Keratinocyte (primary cell): ENCODE measurements at regions not wholly inside any gene's neighbourhood (a gene's known extent, or its start where the extent isn't known, plus 50 kb on each side); places are given as distances from the start of the nearest gene placed in this dataset.

Experiments used
- DNase-seq: peaks from one replicate; pipeline ENCODE4 v3.0.0-alpha.2; 2011; ENCODE audit warnings: low read depth, missing footprints, low spot score
- FAIRE-seq: peaks from 2 replicates; lab custom pipeline; 2011; peaks lifted over from hg19 to GRCh38; lab: Jason Lieb, UNC
- H2AFZ ChIP-seq: 2 replicates; pipeline ENCODE4 v1.6.0; 2012; ENCODE audit warnings: low read length, control low read depth, inconsistent platforms; ENCODE audit not compliant: control insufficient read depth
- H3K27ac ChIP-seq: 2 replicates; pipeline ENCODE4 v1.5.1; 2011; ENCODE audit warnings: low read length; ENCODE audit not compliant: control insufficient read depth, insufficient read depth
- H3K27me3 ChIP-seq: 3 replicates; pipeline ENCODE4 v1.6.0; 2011; ENCODE audit warnings: low read length; ENCODE audit not compliant: control insufficient read depth, insufficient read depth; ENCODE audit errors: extremely low read depth
- H3K36me3 ChIP-seq, 2 experiments: 2 replicates in 1 of 2; 3 replicates in 1 of 2; pipeline ENCODE4 v1.5.1; 2011; ENCODE audit warnings: low read length in 2 of 2, mild to moderate bottlenecking in 1 of 2; ENCODE audit not compliant: control insufficient read depth in 2 of 2, insufficient read depth in 2 of 2; ENCODE audit errors: extremely low read depth in 1 of 2
- H3K4me1 ChIP-seq: 3 replicates; pipeline ENCODE4 v1.5.1; 2011; ENCODE audit warnings: low read length; ENCODE audit not compliant: control insufficient read depth, insufficient read depth; ENCODE audit errors: extremely low read depth
- H3K4me2 ChIP-seq: 3 replicates; pipeline ENCODE4 v1.6.0; 2011; ENCODE audit warnings: low read depth, low read length; ENCODE audit not compliant: control insufficient read depth, insufficient read depth; ENCODE audit errors: extremely low read depth
- H3K4me3 ChIP-seq, 3 experiments: fragments of 200-600 bp in 1 of 3; sonication (generic) in 1 of 3; 2 replicates in 2 of 3; 3 replicates in 1 of 3; pipeline ENCODE4 v1.5.1; 2011 to 2016; ENCODE audit warnings: low read length in 3 of 3, mild to moderate bottlenecking in 3 of 3, control low read depth in 2 of 3, inconsistent platforms in 1 of 3, low read depth in 1 of 3, mixed read lengths in 1 of 3, mixed run types in 1 of 3, moderate library complexity in 1 of 3; ENCODE audit not compliant: control insufficient read depth in 2 of 3, insufficient read depth in 2 of 3; ENCODE audit errors: extremely low read depth in 1 of 3
- H3K79me2 ChIP-seq: 2 replicates; pipeline ENCODE4 v1.6.0; 2012; ENCODE audit warnings: low read length; ENCODE audit not compliant: control insufficient read depth, insufficient read depth
- H3K9ac ChIP-seq: 3 replicates; pipeline ENCODE4 v1.6.0; 2011; ENCODE audit warnings: low read length; ENCODE audit not compliant: control insufficient read depth, insufficient read depth; ENCODE audit errors: extremely low read depth
- H3K9me1 ChIP-seq: 3 replicates; pipeline ENCODE4 v1.6.0; 2011; ENCODE audit warnings: low read length; ENCODE audit not compliant: control insufficient read depth, insufficient read depth; ENCODE audit errors: extremely low read depth
- H3K9me3 ChIP-seq: 2 replicates; pipeline ENCODE4 v1.5.1; 2012; ENCODE audit warnings: low read depth, low read length; ENCODE audit not compliant: control insufficient read depth
- H4K20me1 ChIP-seq: 3 replicates; pipeline ENCODE4 v1.6.0; 2011; ENCODE audit warnings: low read length; ENCODE audit not compliant: control insufficient read depth, insufficient read depth; ENCODE audit errors: extremely low read depth
- EZH2 ChIP-seq: IDR thresholded peaks from one replicate; pipeline ENCODE4 v1.6.1; 2012; ENCODE audit warnings: inconsistent platforms, mild to moderate bottlenecking, low read length, moderate library complexity
- dilution Hi-C: fragments of 300-500 bp; cut with MboI; formaldehyde crosslinking; loops from one replicate; pipeline ENCODE4 v1.7.0; 2020; ENCODE audit warnings: low sequenced_read_pairs; ENCODE audit not compliant: extremely low pct_ligation_motif_present
- TF ChIP-seq, protein P1 (sequence below), 3 experiments: IDR thresholded peaks in 1 of 3; conservative IDR thresholded peaks in 1 of 3; optimal IDR thresholded peaks in 1 of 3; 2 replicates in 2 of 3; 3 replicates in 1 of 3; pipeline versions ENCODE3 to v1.5.1; 2011; ENCODE audit warnings: low read length in 3 of 3, mild to moderate bottlenecking in 3 of 3, moderate library complexity in 2 of 3, control low read depth in 1 of 3, inconsistent platforms in 1 of 3; ENCODE audit not compliant: insufficient read depth in 2 of 3; ENCODE audit errors: extremely low read depth in 1 of 3

DNA sequence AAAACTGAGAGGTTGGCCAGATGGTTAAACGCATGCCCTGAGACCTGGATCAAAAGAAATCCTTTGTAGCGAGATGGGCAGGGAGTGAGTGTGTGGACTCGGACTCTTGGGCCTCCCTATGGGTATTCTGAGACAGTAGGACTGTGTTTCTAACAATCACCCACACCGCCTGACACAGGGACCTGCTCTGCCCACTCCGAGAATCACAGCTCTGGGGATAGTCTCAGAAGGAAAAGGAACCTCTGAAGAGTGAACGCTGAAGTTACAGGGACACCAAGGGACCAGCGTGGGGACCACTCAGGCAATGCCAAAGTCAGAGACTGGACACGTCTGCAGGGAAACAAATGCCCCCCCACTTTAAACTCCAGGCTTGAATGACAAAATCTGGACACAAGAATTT is 242.1 kb upstream of the TCERG1L start:
- FAIRE-seq, result no peak
- no peak overlapping the region for H3K9ac ChIP-seq
- no peak for TF ChIP-seq EZH2
- TF ChIP-seq, protein P1, sequence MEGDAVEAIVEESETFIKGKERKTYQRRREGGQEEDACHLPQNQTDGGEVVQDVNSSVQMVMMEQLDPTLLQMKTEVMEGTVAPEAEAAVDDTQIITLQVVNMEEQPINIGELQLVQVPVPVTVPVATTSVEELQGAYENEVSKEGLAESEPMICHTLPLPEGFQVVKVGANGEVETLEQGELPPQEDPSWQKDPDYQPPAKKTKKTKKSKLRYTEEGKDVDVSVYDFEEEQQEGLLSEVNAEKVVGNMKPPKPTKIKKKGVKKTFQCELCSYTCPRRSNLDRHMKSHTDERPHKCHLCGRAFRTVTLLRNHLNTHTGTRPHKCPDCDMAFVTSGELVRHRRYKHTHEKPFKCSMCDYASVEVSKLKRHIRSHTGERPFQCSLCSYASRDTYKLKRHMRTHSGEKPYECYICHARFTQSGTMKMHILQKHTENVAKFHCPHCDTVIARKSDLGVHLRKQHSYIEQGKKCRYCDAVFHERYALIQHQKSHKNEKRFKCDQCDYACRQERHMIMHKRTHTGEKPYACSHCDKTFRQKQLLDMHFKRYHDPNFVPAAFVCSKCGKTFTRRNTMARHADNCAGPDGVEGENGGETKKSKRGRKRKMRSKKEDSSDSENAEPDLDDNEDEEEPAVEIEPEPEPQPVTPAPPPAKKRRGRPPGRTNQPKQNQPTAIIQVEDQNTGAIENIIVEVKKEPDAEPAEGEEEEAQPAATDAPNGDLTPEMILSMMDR (optimal IDR thresholded peaks at IDR 0.05 in 1 of 3, IDR thresholded peaks at IDR 0.05 in 1 of 3, conservative IDR thresholded peaks at IDR 0.05 in 1 of 3; ENCODE audit: extremely low read depth in 1 of 3, insufficient read depth in 2 of 3, low read length in 3 of 3), result no peak
- H3K79me2 ChIP-seq, result no peaks in the 10 kb centered on the region
- no peaks in the 10 kb centered on the region for H3K27me3 ChIP-seq
- H3K9me1 ChIP-seq, result no peaks in the 10 kb centered on the region
- H4K20me1 ChIP-seq, result no peaks in the 10 kb centered on the region
- H3K4me1 ChIP-seq, result no peaks in the 10 kb centered on the region
- no peak overlapping the region for H2AFZ ChIP-seq
- no peak overlapping the region for H3K4me3 ChIP-seq
- no peak overlapping the region for H3K27ac ChIP-seq
- H3K36me3 ChIP-seq, result no peaks in the 10 kb centered on the region
- H3K4me2 ChIP-seq, result no peak overlapping the region
- no peak for DNase-seq
- dilution Hi-C loops, result no loop called here
- peaks cover 10% of the 10 kb centered on the region for H3K9me3 ChIP-seq

DNA sequence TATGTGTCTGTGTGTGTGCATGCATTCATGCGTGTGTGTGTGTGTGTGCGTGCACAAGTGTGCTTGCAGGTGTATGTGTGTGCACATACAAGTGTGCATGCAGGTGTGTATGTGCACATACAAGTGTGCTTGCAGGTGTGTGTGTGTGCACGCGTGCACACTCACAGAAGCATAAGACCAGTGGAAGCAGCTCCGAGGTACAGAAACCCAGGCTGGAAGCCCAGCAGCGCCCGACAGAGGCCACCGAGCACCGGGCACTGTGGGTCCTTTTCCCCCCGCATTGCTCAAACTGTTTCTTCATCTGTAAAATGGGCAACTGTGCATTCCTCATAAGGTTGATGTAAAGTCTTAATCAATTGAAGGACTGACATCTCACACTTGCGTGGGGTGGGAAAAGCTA is 243.3 kb upstream of the TCERG1L start:
- DNase-seq (no peak), FAIRE-seq (no peak)
- no peak overlapping the region for H3K27ac ChIP-seq
- H3K4me1 ChIP-seq, result no peaks in the 10 kb centered on the region
- no peak overlapping the region for H2AFZ ChIP-seq
- H3K79me2 ChIP-seq, result no peaks in the 10 kb centered on the region
- H4K20me1 ChIP-seq, result no peaks in the 10 kb centered on the region
- dilution Hi-C loops, result no loop called here
- H3K9me1 ChIP-seq, result no peaks in the 10 kb centered on the region
- TF ChIP-seq, protein P1 (optimal IDR thresholded peaks at IDR 0.05 in 1 of 3, IDR thresholded peaks at IDR 0.05 in 1 of 3, conservative IDR thresholded peaks at IDR 0.05 in 1 of 3; ENCODE audit: extremely low read depth in 1 of 3, insufficient read depth in 2 of 3, low read length in 3 of 3), result no peak
- TF ChIP-seq EZH2, result no peak
- no peaks in the 10 kb centered on the region for H3K36me3 ChIP-seq
- H3K4me2 ChIP-seq, result no peak overlapping the region
- no peak overlapping the region for H3K4me3 ChIP-seq
- H3K9me3 ChIP-seq, result peaks cover 8% of the 10 kb centered on the region
- no peak overlapping the region for H3K9ac ChIP-seq
- H3K27me3 ChIP-seq, result no peaks in the 10 kb centered on the region
